PC-9 (cell line): ENCODE measurements at regions not wholly inside any gene's neighbourhood (a gene's known extent, or its start where the extent isn't known, plus 50 kb on each side); places are given as distances from the start of the nearest gene placed in this dataset.

Experiments used
- BruUV-seq: library from RNA; stranded (reverse); fragments of 400-500 nt; replicated peaks from 2 replicates; lab custom pipeline; 2021; lab: Mats Ljungman, UMichigan
- CTCF ChIA-PET: fragments of 300-600 bp; sonication (Branson Sonifier 250); formaldehyde crosslinking; loops from one replicate; lab custom pipeline; 2022; ENCODE audit warnings: antibody characterized with exemption; lab: Charles Lee
- POLR2A ChIA-PET: fragments of 300-600 bp; sonication (Branson Sonifier 250); formaldehyde crosslinking; loops from one replicate; lab custom pipeline; 2022; ENCODE audit warnings: antibody characterized with exemption; ENCODE audit not compliant: unreplicated experiment; lab: Charles Lee
- DNase-seq, 2 experiments: peaks; one replicate each; pipeline versions ENCODE4 v3.0.0 to v3.0.0-alpha.2; 2015 to 2022; ENCODE audit warnings: mixed read lengths in 1 of 2
- H2AFZ ChIP-seq: fragments of 200-600 bp; sonication (generic); 2 replicates; pipeline ENCODE4 v1.8.1; 2017; ENCODE audit warnings: antibody characterized with exemption
- H3F3A ChIP-seq: fragments of 200-600 bp; sonication (generic); 2 replicates; pipeline ENCODE4 v1.8.1; 2017; ENCODE audit warnings: antibody characterized with exemption, mild to moderate bottlenecking, low read depth; ENCODE audit not compliant: insufficient read depth
- H3K27ac ChIP-seq: fragments of 200-600 bp; sonication (generic); 2 replicates; pipeline ENCODE4 v1.6.1; 2016; ENCODE audit warnings: mixed run types
- H3K27me3 ChIP-seq: fragments of 200-600 bp; sonication (generic); 2 replicates; pipeline ENCODE4 v1.6.1; 2016; ENCODE audit warnings: low read depth, mixed run types; ENCODE audit not compliant: insufficient read depth
- H3K36me3 ChIP-seq: fragments of 200-600 bp; sonication (generic); 2 replicates; pipeline ENCODE4 v1.6.1; 2016; ENCODE audit warnings: low read depth, mixed run types
- H3K4me1 ChIP-seq: fragments of 200-600 bp; sonication (generic); replicated peaks from 2 replicates; pipeline ENCODE4 v1.6.1; 2016; ENCODE audit warnings: mixed run types; ENCODE audit not compliant: insufficient read depth
- H3K4me2 ChIP-seq: fragments of 200-600 bp; sonication (generic); 2 replicates; pipeline ENCODE4 v1.6.1; 2017; ENCODE audit warnings: mixed run types
- H3K4me3 ChIP-seq: fragments of 200-600 bp; sonication (generic); 2 replicates; pipeline ENCODE4 v1.6.1; 2016; ENCODE audit warnings: mixed run types
- H3K79me2 ChIP-seq: fragments of 200-600 bp; sonication (generic); 2 replicates; pipeline ENCODE4 v1.6.1; 2017; ENCODE audit warnings: low read depth, mixed run types
- H3K9me2 ChIP-seq: fragments of 200-600 bp; sonication (generic); 2 replicates; pipeline ENCODE4 v1.8.1; 2017; ENCODE audit warnings: mild to moderate bottlenecking; ENCODE audit not compliant: insufficient read depth
- H3K9me3 ChIP-seq: fragments of 200-600 bp; sonication (generic); 2 replicates; pipeline ENCODE4 v1.8.1; 2016; ENCODE audit warnings: low read depth; ENCODE audit not compliant: insufficient read depth
- H4K20me1 ChIP-seq: fragments of 200-600 bp; sonication (generic); 2 replicates; pipeline ENCODE4 v1.8.1; 2017; ENCODE audit not compliant: insufficient read depth
- EZH2 ChIP-seq: fragments of 200-600 bp; sonication (generic); IDR thresholded peaks from 2 replicates; pipeline ENCODE4 v1.8.0; 2017; ENCODE audit warnings: antibody characterized with exemption, low read depth
- intact Hi-C: fragments of 100-400 bp; cut with micrococcal nuclease; formaldehyde crosslinking; loops from one replicate; pipeline ENCODE4 v1.10.0; 2022; ENCODE audit not compliant: unreplicated experiment
- TF ChIP-seq, protein P1 (sequence below): fragments of 200-600 bp; sonication (generic); conservative IDR thresholded peaks from 2 replicates; pipeline ENCODE4 v1.6.1; 2017; ENCODE audit warnings: mixed run types, antibody characterized with exemption, mild to moderate bottlenecking, moderate library complexity

DNA sequence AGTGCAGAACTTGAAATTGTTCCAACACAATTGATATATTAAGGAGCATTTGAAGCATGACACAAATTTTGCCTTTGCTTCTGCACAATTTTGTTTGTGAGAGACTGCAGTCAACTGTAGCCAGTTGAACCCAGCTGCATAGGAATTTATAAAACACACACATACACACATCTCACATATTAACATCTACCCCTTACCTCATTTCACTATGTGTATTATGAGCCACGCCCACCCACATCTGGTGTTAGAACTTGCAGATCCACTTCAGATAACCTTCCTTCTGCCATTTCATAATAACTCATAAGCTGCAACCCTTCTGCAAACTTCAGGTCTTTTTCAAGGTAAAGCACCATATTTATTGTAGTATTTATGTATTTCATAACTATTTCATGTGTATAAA is 188.1 kb upstream of the WDFY3 start:
- H3K36me3 ChIP-seq: no peaks in the 10 kb centered on the region
- intact Hi-C loops: no loop called here
- H4K20me1 ChIP-seq: no peaks in the 10 kb centered on the region
- no peak overlapping the region for H3K27ac ChIP-seq
- no peak for TF ChIP-seq EZH2
- TF ChIP-seq, protein P1, sequence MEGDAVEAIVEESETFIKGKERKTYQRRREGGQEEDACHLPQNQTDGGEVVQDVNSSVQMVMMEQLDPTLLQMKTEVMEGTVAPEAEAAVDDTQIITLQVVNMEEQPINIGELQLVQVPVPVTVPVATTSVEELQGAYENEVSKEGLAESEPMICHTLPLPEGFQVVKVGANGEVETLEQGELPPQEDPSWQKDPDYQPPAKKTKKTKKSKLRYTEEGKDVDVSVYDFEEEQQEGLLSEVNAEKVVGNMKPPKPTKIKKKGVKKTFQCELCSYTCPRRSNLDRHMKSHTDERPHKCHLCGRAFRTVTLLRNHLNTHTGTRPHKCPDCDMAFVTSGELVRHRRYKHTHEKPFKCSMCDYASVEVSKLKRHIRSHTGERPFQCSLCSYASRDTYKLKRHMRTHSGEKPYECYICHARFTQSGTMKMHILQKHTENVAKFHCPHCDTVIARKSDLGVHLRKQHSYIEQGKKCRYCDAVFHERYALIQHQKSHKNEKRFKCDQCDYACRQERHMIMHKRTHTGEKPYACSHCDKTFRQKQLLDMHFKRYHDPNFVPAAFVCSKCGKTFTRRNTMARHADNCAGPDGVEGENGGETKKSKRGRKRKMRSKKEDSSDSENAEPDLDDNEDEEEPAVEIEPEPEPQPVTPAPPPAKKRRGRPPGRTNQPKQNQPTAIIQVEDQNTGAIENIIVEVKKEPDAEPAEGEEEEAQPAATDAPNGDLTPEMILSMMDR: no peak
- DNase-seq: no peak
- no peaks in the 10 kb centered on the region for H3K79me2 ChIP-seq
- no peaks in the 10 kb centered on the region for H3F3A ChIP-seq
- no peak overlapping the region for H3K4me3 ChIP-seq
- CTCF ChIA-PET: no interaction called here
- H3K4me1 ChIP-seq: no peaks in the 10 kb centered on the region
- H2AFZ ChIP-seq: no peak overlapping the region
- no peaks in the 10 kb centered on the region for H3K27me3 ChIP-seq
- no peaks in the 10 kb centered on the region for H3K9me3 ChIP-seq
- no peaks in the 10 kb centered on the region for H3K9me2 ChIP-seq
- no TSS peak for BruUV-seq
- no peak overlapping the region for H3K4me2 ChIP-seq
- POLR2A ChIA-PET: no interaction called here

DNA sequence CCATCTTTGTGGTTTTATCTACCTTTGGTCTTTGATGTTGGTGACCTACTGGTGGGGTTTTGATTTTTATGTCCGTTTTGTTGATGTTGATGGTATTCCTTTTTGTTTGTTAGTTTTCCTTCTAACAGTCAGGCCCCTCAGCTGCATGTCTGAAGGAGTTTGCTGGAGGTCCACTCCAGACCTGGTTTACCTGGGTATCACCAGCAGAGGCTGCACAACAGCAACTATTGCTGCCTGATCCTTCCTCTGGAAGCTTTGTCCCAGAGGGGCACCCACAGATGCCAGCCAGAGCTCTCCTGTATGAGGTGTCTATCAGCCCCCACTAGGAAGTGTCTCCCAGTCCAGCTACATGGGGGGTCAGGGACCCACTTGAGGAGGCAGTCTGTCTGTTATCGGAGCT is 199.3 kb upstream of the WDFY3 start:
- intact Hi-C loops: no loop called here
- Histone ChIP-seq H3K4me2 (no peak overlapping the region), H3K27me3 (no peaks in the 10 kb centered on the region), H4K20me1 (no peaks in the 10 kb centered on the region), H3K9me2 (no peaks in the 10 kb centered on the region), H2AFZ (no peak overlapping the region), H3K9me3 (no peaks in the 10 kb centered on the region), H3K4me1 (no peaks in the 10 kb centered on the region), H3K36me3 (no peaks in the 10 kb centered on the region), H3F3A (no peaks in the 10 kb centered on the region), H3K4me3 (no peak overlapping the region), H3K79me2 (no peaks in the 10 kb centered on the region), H3K27ac (no peak overlapping the region)
- POLR2A ChIA-PET: no interaction called here
- DNase-seq: no peak
- BruUV-seq: no TSS peak
- no peak for TF ChIP-seq EZH2
- TF ChIP-seq, protein P1: 0 out of 2 replicates have a peak, but pooled peaks have one; percentile 25
- CTCF ChIA-PET: no interaction called here

DNA sequence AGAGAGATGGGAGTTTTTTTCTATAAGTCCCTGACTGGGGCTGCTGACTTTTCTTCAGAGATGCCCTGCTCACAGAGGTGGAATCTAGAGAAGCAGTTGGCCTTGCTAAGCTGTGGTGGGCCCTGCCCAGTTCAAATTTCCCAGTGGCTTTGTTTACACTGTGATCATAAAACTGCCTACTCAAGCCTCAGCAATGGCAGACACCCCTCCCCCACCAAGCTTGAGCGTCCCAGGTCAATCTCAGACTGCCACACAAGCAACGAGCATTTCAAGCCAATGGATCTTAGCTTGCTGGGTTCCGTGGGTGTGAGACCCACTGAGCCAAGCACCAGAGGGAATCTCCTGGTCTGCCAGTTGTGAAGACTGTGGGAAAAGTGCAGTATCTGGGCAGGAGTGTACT is 199.8 kb upstream of the WDFY3 start:
- Histone ChIP-seq H3K27me3 (no peaks in the 10 kb centered on the region), H3F3A (no peaks in the 10 kb centered on the region), H3K9me3 (no peaks in the 10 kb centered on the region), H3K36me3 (no peaks in the 10 kb centered on the region), H2AFZ (no peak overlapping the region), H4K20me1 (no peaks in the 10 kb centered on the region), H3K79me2 (no peaks in the 10 kb centered on the region), H3K9me2 (no peaks in the 10 kb centered on the region), H3K4me2 (no peak overlapping the region), H3K4me3 (no peak overlapping the region), H3K4me1 (no peaks in the 10 kb centered on the region), H3K27ac (no peak overlapping the region)
- ChIA-PET POLR2A (no interaction called here), CTCF (no interaction called here)
- TF ChIP-seq, protein P1: no peak
- no peak for TF ChIP-seq EZH2
- BruUV-seq: no TSS peak
- intact Hi-C loops: no loop called here
- DNase-seq: no peak
